MM.1S (cell line): ENCODE measurements at regions not wholly inside any gene's neighbourhood (a gene's known extent, or its start where the extent isn't known, plus 50 kb on each side); places are given as distances from the start of the nearest gene placed in this dataset.

Source experiments
- DNase-seq: peaks from one replicate; pipeline ENCODE4 v3.0.0-alpha.2; 2015
- H2AFZ ChIP-seq: fragments of 300-600 bp; sonication (generic); 2 replicates; pipeline ENCODE4 v1.6.0; 2016; ENCODE audit warnings: antibody characterized with exemption, low read length
- H3F3A ChIP-seq: fragments of 300-600 bp; sonication (generic); 2 replicates; pipeline ENCODE4 v1.6.1; 2016; ENCODE audit warnings: mild to moderate bottlenecking, antibody characterized with exemption, low read length, moderate library complexity, mixed read lengths; ENCODE audit not compliant: insufficient read depth
- H3K27ac ChIP-seq: fragments of 300-600 bp; sonication (generic); 2 replicates; pipeline ENCODE4 v1.5.1; 2016; ENCODE audit warnings: mild to moderate bottlenecking, low read length
- H3K27me3 ChIP-seq: fragments of 300-600 bp; sonication (generic); replicated peaks from 2 replicates; pipeline ENCODE4 v1.6.0; 2016; ENCODE audit warnings: low read length; ENCODE audit not compliant: insufficient read depth
- H3K36me3 ChIP-seq: fragments of 300-600 bp; sonication (generic); replicated peaks from 2 replicates; pipeline ENCODE4 v1.6.1; 2016; ENCODE audit warnings: mild to moderate bottlenecking, low read length, mixed read lengths; ENCODE audit not compliant: insufficient read depth
- H3K4me1 ChIP-seq: fragments of 300-600 bp; sonication (generic); 2 replicates; pipeline ENCODE4 v1.6.1; 2016; ENCODE audit warnings: low read length, mixed read lengths
- H3K4me2 ChIP-seq: fragments of 300-600 bp; sonication (generic); 2 replicates; pipeline ENCODE4 v1.6.0; 2016; ENCODE audit warnings: low read depth, low read length
- H3K4me3 ChIP-seq: fragments of 300-600 bp; sonication (generic); 2 replicates; pipeline ENCODE4 v1.5.1; 2016; ENCODE audit warnings: low read length, mixed read lengths
- H3K79me2 ChIP-seq: fragments of 300-600 bp; sonication (generic); 2 replicates; pipeline ENCODE4 v1.6.1; 2016; ENCODE audit warnings: mixed run types, low read length, mixed read lengths
- H3K9ac ChIP-seq: fragments of 300-600 bp; sonication (generic); 2 replicates; pipeline ENCODE4 v1.6.1; 2016; ENCODE audit warnings: low read length, mixed read lengths
- H3K9me2 ChIP-seq: fragments of 300-600 bp; sonication (generic); replicated peaks from 2 replicates; pipeline ENCODE4 v1.6.1; 2016; ENCODE audit warnings: mild to moderate bottlenecking, low read length, mixed read lengths; ENCODE audit not compliant: insufficient read depth
- H3K9me3 ChIP-seq: fragments of 300-600 bp; sonication (generic); replicated peaks from 2 replicates; pipeline ENCODE4 v1.6.1; 2016; ENCODE audit warnings: mild to moderate bottlenecking, low read length, mixed read lengths; ENCODE audit not compliant: insufficient read depth
- H4K20me1 ChIP-seq: fragments of 300-600 bp; sonication (generic); 2 replicates; pipeline ENCODE4 v1.6.1; 2016; ENCODE audit warnings: mild to moderate bottlenecking, low read length, moderate library complexity, mixed read lengths; ENCODE audit not compliant: insufficient read depth
- EZH2 ChIP-seq: fragments of 300-600 bp; sonication (generic); optimal IDR thresholded peaks from 2 replicates; pipeline ENCODE3; 2017; ENCODE audit warnings: low read depth, mild to moderate bottlenecking, antibody characterized with exemption, low read length, mixed read lengths
- EZH2phosphoT487 ChIP-seq: fragments of 300-600 bp; sonication (generic); IDR thresholded peaks from 2 replicates; pipeline ENCODE4 v1.6.1; 2018; ENCODE audit warnings: antibody characterized with exemption, low read length
- TF ChIP-seq, protein P1 (sequence below): fragments of 300-600 bp; sonication (generic); IDR thresholded peaks from 2 replicates; pipeline ENCODE4 v1.5.1; 2016; ENCODE audit warnings: antibody characterized with exemption, low read length, mixed read lengths

DNA sequence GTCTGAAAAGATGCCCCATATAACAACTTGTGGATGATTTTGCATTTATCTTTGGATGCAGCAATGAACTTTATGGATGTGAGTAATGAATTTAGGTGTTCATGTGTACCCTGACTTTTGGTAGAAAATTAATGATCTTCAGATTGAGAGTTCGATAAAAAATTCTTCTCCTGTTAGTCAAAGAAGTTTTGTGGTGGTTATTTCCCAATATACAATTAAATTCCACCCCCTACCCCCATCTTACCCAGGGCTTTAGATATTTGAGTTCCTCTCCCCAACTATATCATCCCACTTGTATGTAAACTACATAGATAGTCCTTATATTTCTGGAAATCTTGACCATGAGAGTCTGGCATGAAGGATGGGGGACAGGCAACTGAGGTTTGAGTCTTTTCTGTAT is 126.1 kb upstream of the ALDH1A3 start:
- no peaks in the 10 kb centered on the region for H4K20me1 ChIP-seq
- no peaks in the 10 kb centered on the region for H3K4me1 ChIP-seq
- H3K9ac ChIP-seq = no peak overlapping the region
- no peak overlapping the region for H3K4me3 ChIP-seq
- H3K27ac ChIP-seq = no peak overlapping the region
- no peak for DNase-seq
- H3F3A ChIP-seq = no peaks in the 10 kb centered on the region
- H2AFZ ChIP-seq = no peak overlapping the region
- no peak overlapping the region for H3K4me2 ChIP-seq
- H3K36me3 ChIP-seq = no peaks in the 10 kb centered on the region
- H3K9me3 ChIP-seq = no peaks in the 10 kb centered on the region
- H3K79me2 ChIP-seq = no peaks in the 10 kb centered on the region
- no peaks in the 10 kb centered on the region for H3K27me3 ChIP-seq
- no peaks in the 10 kb centered on the region for H3K9me2 ChIP-seq
- TF ChIP-seq EZH2 (no peak), EZH2phosphoT487 (no peak)
- TF ChIP-seq, protein P1, sequence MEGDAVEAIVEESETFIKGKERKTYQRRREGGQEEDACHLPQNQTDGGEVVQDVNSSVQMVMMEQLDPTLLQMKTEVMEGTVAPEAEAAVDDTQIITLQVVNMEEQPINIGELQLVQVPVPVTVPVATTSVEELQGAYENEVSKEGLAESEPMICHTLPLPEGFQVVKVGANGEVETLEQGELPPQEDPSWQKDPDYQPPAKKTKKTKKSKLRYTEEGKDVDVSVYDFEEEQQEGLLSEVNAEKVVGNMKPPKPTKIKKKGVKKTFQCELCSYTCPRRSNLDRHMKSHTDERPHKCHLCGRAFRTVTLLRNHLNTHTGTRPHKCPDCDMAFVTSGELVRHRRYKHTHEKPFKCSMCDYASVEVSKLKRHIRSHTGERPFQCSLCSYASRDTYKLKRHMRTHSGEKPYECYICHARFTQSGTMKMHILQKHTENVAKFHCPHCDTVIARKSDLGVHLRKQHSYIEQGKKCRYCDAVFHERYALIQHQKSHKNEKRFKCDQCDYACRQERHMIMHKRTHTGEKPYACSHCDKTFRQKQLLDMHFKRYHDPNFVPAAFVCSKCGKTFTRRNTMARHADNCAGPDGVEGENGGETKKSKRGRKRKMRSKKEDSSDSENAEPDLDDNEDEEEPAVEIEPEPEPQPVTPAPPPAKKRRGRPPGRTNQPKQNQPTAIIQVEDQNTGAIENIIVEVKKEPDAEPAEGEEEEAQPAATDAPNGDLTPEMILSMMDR = no peak

DNA sequence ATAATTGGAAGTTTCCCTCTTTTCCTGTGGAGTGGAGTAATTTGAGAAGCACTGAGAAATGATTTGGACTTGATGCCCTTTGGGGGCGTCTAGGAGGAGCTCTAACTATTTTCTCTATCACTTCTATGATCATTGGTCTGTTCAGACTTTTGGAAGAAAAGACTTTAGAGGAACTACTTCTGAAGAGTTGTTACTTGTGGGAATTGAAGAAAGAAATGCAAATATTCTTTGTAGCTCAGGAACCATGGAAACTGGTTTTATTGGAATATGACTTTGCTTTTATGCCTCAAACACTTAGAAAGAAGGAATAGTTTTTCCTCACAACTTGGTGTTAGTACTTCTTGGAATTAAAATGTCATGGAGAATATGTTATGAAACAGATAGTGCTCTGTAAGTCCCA is 122.0 kb upstream of the ALDH1A3 start:
- Histone ChIP-seq H3F3A (no peaks in the 10 kb centered on the region), H3K4me3 (no peak overlapping the region), H3K36me3 (no peaks in the 10 kb centered on the region), H3K9me2 (no peaks in the 10 kb centered on the region), H3K27ac (no peak overlapping the region), H4K20me1 (no peaks in the 10 kb centered on the region), H3K4me2 (no peak overlapping the region), H3K9me3 (no peaks in the 10 kb centered on the region), H2AFZ (no peak overlapping the region), H3K27me3 (no peaks in the 10 kb centered on the region), H3K9ac (no peak overlapping the region), H3K4me1 (no peaks in the 10 kb centered on the region), H3K79me2 (no peaks in the 10 kb centered on the region)
- no peak for DNase-seq
- TF ChIP-seq, protein P1 = no peak
- TF ChIP-seq EZH2 (no peak), EZH2phosphoT487 (no peak)

DNA sequence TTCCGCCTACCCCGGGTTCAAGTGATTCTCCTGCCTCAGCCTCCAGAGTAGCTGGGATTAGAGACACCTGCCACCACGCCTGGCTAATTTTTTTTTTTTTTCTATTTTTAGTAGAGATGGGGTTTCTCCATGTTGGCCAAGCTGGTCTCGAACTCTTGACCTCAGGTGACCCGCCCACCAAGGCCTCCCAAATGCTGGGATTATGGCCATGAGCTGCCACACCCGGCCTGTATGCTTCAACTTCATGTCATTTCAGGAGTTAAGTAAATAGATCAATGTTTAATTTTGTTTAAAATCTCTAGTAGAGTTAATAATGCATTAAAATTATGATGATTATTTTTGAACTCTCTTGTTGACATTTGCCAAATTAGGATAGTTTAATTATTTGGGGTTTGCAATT is 121.1 kb upstream of the ALDH1A3 start:
- TF ChIP-seq, protein P1 = no peak
- no peak for TF ChIP-seq EZH2
- H4K20me1 ChIP-seq = no peaks in the 10 kb centered on the region
- H2AFZ ChIP-seq = no peak overlapping the region
- no peak overlapping the region for H3K27ac ChIP-seq
- H3K9me3 ChIP-seq = no peaks in the 10 kb centered on the region
- no peaks in the 10 kb centered on the region for H3K27me3 ChIP-seq
- no peaks in the 10 kb centered on the region for H3K79me2 ChIP-seq
- no peaks in the 10 kb centered on the region for H3K4me1 ChIP-seq
- no peaks in the 10 kb centered on the region for H3K36me3 ChIP-seq
- H3K4me3 ChIP-seq = no peak overlapping the region
- H3F3A ChIP-seq = no peaks in the 10 kb centered on the region
- H3K9ac ChIP-seq = no peak overlapping the region
- no peaks in the 10 kb centered on the region for H3K9me2 ChIP-seq
- no peak for DNase-seq
- H3K4me2 ChIP-seq = no peak overlapping the region
